ENCODE measurements at regions not wholly inside any gene's neighbourhood (a gene's known extent, or its start where the extent isn't known, plus 50 kb on each side); places are given as distances from the start of the nearest gene placed in this dataset.

GRCh38 chr4:41400296-41400695, 137.7 kb upstream of the LIMCH1 start:
- TF ChIP-seq, protein P1, sequence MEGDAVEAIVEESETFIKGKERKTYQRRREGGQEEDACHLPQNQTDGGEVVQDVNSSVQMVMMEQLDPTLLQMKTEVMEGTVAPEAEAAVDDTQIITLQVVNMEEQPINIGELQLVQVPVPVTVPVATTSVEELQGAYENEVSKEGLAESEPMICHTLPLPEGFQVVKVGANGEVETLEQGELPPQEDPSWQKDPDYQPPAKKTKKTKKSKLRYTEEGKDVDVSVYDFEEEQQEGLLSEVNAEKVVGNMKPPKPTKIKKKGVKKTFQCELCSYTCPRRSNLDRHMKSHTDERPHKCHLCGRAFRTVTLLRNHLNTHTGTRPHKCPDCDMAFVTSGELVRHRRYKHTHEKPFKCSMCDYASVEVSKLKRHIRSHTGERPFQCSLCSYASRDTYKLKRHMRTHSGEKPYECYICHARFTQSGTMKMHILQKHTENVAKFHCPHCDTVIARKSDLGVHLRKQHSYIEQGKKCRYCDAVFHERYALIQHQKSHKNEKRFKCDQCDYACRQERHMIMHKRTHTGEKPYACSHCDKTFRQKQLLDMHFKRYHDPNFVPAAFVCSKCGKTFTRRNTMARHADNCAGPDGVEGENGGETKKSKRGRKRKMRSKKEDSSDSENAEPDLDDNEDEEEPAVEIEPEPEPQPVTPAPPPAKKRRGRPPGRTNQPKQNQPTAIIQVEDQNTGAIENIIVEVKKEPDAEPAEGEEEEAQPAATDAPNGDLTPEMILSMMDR (IDR thresholded peaks at IDR 0.05), result no peak
- TF ChIP-seq, protein P2, sequence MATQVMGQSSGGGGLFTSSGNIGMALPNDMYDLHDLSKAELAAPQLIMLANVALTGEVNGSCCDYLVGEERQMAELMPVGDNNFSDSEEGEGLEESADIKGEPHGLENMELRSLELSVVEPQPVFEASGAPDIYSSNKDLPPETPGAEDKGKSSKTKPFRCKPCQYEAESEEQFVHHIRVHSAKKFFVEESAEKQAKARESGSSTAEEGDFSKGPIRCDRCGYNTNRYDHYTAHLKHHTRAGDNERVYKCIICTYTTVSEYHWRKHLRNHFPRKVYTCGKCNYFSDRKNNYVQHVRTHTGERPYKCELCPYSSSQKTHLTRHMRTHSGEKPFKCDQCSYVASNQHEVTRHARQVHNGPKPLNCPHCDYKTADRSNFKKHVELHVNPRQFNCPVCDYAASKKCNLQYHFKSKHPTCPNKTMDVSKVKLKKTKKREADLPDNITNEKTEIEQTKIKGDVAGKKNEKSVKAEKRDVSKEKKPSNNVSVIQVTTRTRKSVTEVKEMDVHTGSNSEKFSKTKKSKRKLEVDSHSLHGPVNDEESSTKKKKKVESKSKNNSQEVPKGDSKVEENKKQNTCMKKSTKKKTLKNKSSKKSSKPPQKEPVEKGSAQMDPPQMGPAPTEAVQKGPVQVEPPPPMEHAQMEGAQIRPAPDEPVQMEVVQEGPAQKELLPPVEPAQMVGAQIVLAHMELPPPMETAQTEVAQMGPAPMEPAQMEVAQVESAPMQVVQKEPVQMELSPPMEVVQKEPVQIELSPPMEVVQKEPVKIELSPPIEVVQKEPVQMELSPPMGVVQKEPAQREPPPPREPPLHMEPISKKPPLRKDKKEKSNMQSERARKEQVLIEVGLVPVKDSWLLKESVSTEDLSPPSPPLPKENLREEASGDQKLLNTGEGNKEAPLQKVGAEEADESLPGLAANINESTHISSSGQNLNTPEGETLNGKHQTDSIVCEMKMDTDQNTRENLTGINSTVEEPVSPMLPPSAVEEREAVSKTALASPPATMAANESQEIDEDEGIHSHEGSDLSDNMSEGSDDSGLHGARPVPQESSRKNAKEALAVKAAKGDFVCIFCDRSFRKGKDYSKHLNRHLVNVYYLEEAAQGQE (IDR thresholded peaks at IDR 0.05; ENCODE audit: insufficient read depth in 1 of 2, low read depth in 2 of 2, low read length in 1 of 2), result no peak
- TF ChIP-seq TCF7L2 (IDR thresholded peaks at IDR 0.05; ENCODE audit: low read depth, low read length) (no peak), POLR2AphosphoS5 (IDR thresholded peaks at IDR 0.05; ENCODE audit: low read depth, low read length) (no peak), SIN3A (IDR thresholded peaks at IDR 0.05; ENCODE audit: borderline replicate concordance, insufficient read depth, low read depth, low read length) (no peak)
- Histone ChIP-seq H3K9me3 (ENCODE audit: control insufficient read depth, insufficient read depth, low read depth, low read length) (no peaks in the 10 kb centered on the region), H3K36me3 (ENCODE audit: control insufficient read depth, insufficient read depth, low read length) (no peaks in the 10 kb centered on the region), H3K27ac (ENCODE audit: low read length) (no peak overlapping the region), H3K4me1 (ENCODE audit: control insufficient read depth, insufficient read depth, low read length) (no peaks in the 10 kb centered on the region), H3K27me3 (ENCODE audit: control insufficient read depth, insufficient read depth, low read length) (no peaks in the 10 kb centered on the region), H3K4me3 (ENCODE audit: low read depth in 2 of 2, low read length in 2 of 2) (no peak overlapping the region)
- POLR2A ChIA-PET, result no interaction called here
- ATAC-seq (no peak), DNase-seq (ENCODE audit: low read depth, low spot score) (no peak)
- CTCF ChIA-PET, result no interaction called here
- in situ Hi-C loops (cut with HindIII; ENCODE audit: low pct_unique_long_range_greater_than_20kb, low sequenced_read_pairs) (no loop called here), intact Hi-C loops (cut with micrococcal nuclease; ENCODE audit: unreplicated experiment) (no loop called here)
- BruUV-seq (replicated peaks), result no TSS peak

DNA sequence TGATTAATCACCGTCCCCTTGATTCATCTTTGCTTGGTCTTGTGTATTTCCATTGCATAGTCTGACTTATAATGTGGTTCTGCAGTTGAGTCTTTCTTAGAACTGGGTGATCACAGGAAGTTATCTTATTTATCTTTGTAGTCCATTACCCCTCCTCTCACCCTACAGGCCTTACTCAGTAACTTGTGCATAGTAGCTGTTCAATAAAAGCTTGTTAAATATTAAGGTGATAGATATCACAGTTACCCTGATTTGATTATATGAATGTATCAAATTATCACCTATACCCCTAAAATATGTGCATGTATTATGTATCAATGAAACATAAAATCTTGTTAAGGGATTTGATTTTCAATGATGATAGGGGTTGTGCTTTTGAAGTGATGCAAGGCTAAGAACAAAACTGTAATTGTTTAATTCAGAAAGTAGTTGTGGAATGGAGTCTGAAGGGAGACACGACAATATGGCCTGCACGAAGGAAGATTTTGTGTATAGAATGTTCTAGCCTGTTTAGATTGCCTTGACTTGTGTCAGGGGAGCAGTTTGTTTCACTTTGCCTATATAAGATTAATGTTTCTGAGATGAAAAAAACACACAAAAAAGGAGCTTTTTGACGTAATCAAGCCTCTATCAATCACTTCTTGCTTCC, 132.4 kb upstream of the LIMCH1 start:
- no peak for TF ChIP-seq POLR2AphosphoS5 (IDR thresholded peaks at IDR 0.05; ENCODE audit: low read depth, low read length)
- TF ChIP-seq, protein P1 (IDR thresholded peaks at IDR 0.05), result no peak
- TF ChIP-seq, protein P2 (IDR thresholded peaks at IDR 0.05; ENCODE audit: insufficient read depth in 1 of 2, low read depth in 2 of 2, low read length in 1 of 2), result no peak
- TF ChIP-seq TCF7L2 (IDR thresholded peaks at IDR 0.05; ENCODE audit: low read depth, low read length), result no peak
- TF ChIP-seq SIN3A (IDR thresholded peaks at IDR 0.05; ENCODE audit: borderline replicate concordance, insufficient read depth, low read depth, low read length), result no peak
- DNase-seq (ENCODE audit: low read depth, low spot score), result no peak
- Histone ChIP-seq H3K27ac (ENCODE audit: low read length) (no peak overlapping the region), H3K9me3 (ENCODE audit: control insufficient read depth, insufficient read depth, low read depth, low read length) (no peaks in the 10 kb centered on the region), H3K4me3 (ENCODE audit: low read depth in 2 of 2, low read length in 2 of 2) (no peak overlapping the region), H3K4me1 (ENCODE audit: control insufficient read depth, insufficient read depth, low read length) (no peaks in the 10 kb centered on the region), H3K36me3 (ENCODE audit: control insufficient read depth, insufficient read depth, low read length) (no peaks in the 10 kb centered on the region), H3K27me3 (ENCODE audit: control insufficient read depth, insufficient read depth, low read length) (no peaks in the 10 kb centered on the region)
- in situ Hi-C loops (cut with HindIII; ENCODE audit: low pct_unique_long_range_greater_than_20kb, low sequenced_read_pairs), result no loop called here
- ChIA-PET POLR2A (no interaction called here), CTCF (no interaction called here)
- BruUV-seq (replicated peaks), result no TSS peak
- intact Hi-C loops (cut with micrococcal nuclease; ENCODE audit: unreplicated experiment), result no loop called here
- no peak for ATAC-seq

Data from Panc1 (cell line).